ENCODE measurements at regions not wholly inside any gene's neighbourhood (a gene's known extent, or its start where the extent isn't known, plus 50 kb on each side); places are given as distances from the start of the nearest gene placed in this dataset.

DNA sequence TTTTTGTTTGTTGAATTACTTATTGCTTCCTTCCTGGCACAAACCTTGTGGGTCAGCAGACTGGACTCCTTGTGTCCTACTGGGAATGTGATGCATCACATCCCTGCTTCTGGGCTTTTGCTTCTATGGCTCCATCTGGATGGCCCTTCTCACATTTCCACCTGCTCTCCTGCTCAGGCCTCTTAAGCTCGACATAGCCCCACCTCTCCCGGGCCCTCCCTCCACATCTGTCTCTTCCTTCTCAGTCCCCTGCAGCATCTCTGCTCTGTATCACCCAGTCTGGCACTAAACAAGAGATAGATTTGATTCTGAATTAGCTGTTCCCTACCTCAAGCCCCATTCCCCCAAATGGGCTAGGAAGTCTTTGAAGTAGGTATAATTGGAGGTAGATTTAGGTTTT is 356.8 kb downstream of the DHX35 start:
- no peak for DNase-seq

DNA sequence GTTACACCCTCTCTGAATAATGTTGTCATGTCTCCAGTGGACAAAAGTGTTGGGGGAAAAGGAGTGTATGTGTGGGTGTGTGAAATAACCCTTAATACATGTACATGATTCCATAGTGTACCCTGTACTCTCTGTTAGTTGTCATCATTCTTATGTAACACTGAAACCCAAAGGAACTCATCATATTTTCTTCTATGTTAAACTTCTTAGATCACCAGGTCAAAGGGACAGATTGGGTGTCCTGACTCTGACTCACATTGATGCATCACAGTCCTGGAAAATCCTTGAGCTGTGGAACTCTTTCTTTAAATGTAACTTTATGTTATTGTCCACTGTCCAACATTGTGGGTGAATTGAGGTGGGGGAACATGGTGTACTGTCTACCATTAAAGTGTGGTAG is 350.5 kb downstream of the DHX35 start:
- DNase-seq = no peak

DNA sequence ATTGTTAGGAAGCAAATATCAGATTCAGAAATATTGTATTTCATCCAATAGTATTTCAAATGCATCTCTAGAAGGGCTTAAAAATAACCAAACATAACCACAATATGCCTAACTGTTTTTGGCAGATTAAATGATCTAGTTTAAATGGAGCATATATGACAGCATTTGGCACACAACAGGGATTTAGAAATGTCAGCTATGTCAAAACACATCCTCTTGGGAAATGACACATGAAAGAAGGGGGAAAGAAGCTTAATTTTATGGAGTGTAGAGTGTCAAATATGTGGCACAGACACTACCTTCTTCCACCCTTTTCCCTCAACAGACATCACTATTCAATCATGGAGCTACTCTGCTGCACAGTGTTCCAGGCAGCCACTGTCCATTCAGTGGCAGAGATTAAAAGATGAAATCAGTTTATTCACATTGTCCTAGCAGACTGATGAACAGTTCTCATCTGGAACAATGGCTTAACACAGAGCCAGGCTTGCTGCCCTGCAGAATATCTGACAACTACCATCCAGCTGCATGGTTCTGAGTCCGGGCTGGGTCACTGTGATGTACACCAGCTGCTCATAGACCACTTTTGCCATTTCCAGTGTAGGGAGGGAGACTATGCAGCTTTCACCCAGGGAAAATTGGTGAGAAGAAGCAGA is 349.8 kb downstream of the DHX35 start:
- DNase-seq = no peak

DNA sequence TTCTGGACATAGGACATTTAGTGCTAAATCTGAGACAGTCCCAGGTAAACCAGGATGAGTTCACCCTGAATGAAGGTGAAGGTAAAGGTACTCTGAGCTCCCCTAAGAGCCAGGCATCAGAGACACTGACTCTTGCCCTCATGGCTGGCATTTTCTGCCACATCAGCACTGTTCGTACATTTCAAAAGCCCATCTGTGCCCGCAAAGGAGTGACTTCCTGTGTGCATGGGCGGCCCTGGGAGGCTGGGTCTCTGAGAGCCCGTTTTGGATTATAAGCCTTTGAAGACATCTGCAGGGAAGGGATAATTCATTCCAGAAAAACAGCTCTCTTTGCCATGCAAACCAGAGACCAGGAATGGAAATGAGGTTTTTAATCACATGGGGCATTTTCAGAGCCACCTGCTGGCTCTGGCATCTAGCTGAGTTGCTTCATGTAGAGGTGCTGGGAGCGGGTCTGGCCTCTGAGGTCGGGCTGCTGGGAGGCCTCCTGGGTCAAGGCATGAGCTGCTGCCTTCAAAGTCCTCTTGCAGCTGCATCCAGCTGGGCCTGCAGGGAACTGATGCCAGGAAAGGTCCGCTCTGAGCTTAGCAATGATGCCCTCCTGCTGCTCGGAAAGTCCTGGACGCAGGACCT is 348.3 kb downstream of the DHX35 start:
- DNase-seq = no peak

DNA sequence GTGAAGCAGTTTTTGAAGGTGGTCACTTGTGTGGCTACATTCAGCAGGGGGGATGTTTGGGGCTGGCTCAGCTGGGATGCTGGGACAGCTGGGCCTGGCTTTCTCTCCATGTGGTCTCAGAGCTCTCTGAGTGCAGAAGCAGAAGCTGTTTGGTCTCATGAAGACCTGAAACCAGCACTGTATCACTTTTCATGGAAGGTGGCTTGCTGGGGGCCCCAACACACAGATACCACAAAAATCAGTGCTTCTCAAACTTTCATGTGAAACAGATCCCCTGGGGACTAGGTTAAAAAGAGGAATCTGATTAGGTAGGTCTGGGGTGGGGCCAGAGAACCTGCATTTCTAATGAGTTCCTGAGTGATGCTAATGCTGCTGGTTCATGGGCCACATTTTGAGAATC is 347.3 kb downstream of the DHX35 start:
- DNase-seq = no peak

DNA sequence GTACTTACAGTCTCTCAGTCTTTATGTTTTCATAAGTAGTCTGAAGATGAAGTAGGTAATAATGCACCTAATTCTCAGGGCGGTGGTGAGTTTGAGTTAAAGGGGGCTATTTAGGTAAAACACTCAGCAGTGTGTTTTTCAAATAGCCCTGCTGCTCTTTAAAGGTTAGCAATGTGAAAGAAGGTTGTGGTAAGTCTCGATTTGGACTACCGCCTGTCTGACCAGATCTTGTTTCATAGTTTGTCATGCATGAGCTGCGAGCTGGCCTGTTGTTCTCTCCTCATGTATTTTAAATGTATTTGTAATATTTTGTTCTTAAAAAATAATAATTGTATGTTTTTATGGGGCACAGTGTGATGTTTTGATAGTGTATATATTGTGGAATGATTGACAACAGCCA is 340.2 kb downstream of the DHX35 start:
- DNase-seq = no peak

DNA sequence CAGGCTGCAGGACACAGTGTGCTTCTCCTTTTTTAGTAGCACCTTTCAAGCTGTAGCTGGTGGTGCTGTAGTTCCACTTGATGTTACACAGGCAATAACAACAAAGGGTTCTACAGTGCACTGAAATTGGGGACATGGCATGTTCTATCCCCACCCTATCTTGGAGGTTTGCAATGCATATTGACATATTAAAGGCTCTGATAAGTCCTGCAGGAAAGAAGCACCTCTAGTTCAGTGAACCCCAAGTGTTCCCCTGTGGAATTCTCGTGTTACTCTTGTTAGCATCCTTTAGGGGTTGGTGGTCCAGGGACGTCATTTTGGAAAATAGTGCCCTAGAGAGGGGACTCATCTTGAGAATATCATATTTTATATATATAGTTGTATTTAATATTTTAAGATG is 337.6 kb downstream of the DHX35 start:
- DNase-seq = no peak

DNA sequence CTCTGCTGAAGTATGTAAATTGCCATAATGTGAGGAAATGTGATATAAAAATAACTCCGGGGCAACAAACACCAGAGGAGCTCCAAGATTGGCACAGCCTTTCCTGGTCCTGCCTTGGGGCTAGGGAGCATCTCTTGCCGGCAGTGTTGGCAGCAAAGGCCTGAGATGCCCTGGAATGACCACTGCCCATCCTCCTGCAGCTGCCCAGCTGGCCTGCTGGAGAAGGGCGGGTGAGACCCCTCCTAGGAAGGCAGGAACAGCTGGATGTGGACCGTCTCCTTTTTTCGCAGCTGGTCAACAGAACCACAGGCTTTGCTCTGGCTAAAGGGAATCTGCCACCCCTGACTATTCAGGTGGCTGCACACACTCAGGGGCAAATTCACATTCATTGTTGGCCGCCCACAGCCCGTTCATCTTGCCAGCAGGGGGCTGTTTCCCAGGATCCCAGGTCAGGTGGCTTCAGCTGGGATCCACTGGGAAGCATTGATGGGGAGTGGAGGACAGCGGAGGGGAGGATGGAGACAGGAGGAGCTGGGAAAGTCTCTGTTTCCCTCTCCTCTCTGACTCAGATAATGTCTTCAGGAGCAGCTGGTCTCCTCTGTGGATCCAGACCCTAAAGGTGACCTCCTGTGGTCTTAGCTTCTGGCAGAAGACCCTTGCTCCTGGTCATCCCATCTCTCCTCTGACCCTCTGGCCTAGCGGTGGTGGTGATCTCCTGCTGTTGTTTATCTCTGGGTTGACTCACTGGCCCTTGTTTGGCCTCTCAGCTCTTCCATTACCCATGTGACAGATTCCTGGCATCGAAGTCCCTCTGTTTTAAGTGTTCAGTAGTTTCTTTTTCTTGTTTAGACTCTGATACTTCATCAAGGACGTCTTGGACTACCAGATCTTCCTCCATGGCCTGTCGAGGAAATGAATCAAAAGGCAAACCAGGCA is 336.7 kb downstream of the DHX35 start:
- no peak for DNase-seq

DNA sequence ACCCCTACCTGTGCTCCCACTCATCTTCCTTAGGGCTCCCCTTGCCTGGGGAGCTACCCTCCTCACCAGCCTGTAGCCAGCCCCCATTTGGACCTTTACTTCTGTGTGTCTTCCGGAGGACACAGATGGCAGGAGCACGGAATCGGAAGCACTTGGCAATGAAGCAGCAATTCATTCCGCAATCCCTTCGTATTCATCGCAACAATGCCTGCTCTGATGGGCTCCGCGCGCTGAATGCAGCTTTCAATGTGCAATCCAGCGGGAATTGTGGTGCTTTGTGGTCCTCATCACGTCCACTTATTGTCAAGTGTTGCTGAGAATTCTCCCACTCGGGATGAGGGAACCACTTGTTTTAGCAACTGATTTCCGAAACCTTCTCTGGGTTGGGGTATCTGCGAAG is 336.0 kb downstream of the DHX35 start:
- no peak for DNase-seq

DNA sequence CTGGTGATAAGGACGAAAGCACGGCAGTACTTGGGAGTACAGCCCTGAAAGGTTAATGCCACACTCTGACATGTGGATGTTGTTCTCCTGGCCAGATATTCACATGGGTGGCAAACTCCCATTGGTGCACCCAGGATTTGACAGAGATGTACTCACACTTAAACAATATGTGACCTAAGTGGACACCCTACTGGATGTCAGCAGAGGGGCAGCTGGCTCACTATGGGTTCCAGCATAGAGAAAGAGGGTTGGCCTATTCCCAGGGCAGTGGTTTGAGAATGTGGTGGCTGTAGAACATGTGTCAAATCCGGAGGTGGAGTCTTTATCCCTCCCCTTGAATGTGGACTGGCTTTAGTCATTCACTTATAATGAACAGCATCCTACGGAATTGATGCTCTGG is 333.2 kb downstream of the DHX35 start:
- DNase-seq = no peak

DNA sequence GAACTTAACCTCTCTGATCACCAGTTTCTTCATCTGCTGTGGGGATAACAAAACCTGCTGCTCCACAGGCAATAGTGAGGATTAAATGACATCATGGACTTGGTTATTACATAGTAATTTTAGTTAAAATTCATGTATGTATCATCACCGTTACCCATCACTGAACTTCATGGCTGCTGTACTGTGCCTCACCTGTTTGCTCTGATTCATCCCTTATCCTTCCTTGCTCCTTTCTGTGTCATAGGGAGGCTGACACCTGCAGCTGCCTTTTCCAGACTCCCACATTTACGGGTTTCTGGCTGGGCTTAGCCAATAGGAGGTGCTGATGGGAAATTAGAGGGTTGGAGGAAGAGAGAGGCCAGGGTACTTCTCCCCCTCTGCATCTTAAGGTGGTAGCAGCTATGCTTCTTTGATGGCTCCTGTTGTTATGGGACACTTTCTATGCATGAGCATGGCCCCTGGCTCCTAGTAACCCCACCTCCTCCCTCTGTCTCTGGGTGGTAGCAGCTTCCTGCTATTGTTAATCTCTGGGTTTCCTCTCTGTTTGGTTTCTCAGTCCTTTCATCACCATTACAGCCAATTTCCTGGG is 332.1 kb downstream of the DHX35 start:
- no peak for DNase-seq

DNA sequence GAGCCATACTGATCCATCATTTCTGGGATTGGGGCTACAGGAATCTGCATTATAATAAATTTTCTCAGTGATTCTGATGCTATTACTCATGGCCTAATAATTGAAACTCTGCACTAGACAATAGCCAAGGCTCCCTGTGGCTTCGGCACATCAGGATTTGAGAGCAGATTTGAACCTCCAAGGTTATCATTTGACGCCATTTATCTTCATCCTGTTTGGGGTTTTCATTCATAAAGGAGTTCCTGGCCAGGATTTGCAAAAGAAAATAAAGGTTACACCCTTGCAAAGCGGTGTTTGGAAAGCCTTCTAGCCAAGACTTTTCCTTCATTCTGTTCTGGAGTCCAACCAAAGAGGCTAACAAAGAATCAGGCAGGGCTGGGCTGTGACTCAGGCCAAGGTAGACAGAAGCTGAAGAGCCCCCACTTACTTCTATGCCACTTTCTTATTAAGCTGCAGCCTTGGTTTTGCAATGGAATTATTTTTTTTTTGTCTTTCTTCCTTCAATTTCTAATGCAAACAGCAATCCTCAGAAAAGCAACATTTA is 330.1 kb downstream of the DHX35 start:
- DNase-seq = no peak

DNA sequence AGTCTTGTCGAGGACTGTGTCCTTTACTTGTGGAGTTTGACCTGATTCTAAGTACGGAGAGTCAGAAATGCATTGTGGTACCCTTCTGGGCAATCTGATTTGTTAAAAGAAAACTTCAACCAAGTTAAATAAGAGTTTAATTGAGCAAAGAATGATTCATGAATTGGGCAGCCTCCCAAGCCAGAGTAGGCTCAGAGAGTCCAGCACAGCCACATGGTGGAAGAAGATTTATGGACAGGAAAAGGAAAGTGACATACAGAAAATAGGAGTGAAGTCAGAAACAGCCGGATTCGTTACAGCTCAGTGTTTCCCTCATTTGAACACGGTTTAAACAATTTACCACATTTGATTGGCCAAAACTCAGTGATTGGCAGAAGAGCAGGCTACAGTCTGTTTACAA is 329.2 kb downstream of the DHX35 start:
- no peak for DNase-seq

DNA sequence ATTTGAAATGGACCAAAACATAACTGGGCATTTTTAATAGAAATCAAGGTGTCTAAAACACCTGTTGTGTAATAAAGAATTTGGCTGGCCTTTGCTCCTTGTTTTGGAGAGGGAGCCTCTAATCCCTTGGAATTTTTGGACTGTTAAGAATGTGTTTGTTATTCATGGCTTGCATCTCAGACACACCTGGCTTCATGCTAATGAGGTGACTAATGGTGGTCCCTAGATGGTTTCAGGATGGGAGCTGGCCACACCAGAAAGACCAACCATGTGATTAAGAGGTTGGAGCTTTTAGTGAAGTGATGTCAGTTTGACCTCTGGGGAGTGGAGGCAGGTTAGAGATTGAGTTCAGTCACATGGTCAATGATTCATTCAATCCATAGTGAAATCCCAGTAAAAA is 328.4 kb downstream of the DHX35 start:
- DNase-seq = no peak

DNA sequence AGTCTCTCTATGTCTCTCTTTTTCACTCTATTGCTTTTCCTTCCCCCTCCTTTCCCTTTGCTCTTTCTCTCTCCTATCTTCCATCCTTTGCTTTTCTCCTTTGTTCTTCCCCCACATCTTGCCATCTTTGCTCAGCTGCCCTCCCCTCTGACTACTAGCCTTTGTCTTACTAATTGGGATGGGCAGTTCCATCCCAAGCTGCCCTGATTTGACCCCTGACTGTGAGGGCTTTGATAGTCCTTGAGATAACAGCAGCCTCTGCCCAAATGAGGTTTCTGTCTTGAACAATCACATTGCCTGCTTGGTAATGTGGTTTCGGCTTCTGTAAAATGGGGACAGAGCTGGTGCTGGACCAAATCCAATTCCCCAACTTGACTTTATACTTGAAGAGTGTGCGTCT is 327.7 kb downstream of the DHX35 start:
- no peak for DNase-seq

DNA sequence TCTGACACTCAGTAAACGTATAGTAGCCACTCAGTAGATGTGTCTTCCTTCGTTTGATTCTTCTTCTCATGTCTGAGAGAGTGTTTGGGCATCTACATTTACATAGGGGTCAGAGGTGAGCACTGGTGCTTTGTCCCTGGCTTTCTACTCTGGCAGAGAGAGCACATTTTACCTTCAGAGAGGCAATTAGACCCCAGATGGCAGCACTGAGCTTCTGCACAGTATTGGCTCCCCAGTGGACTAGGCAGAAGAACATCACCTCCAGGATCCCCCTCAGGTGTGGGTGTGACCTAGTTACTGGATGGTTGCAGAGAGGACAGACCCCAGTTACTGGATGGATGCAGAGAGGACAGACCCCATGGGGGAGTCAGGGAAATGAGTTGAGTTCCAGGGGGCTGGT is 327.2 kb downstream of the DHX35 start:
- no peak for DNase-seq

DNA sequence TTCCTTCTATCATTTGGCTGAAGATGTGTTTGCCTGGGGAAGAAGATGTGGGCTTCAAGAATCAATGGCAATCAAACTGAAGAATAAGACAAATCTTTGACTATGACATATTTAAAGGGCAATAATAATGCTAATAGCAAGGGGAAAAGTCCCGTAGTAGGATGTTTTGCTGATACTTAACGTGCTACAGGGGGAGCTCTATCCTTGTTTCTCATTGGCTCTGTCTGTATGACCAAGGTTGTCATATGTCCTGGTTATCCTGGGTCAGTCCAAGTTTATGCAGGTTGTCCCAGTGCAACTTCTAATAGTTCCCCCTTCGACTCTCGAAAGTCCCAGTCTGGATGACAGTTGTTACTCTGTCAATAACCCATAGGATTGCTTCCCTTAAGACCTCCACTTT is 321.3 kb downstream of the DHX35 start:
- DNase-seq = no peak

DNA sequence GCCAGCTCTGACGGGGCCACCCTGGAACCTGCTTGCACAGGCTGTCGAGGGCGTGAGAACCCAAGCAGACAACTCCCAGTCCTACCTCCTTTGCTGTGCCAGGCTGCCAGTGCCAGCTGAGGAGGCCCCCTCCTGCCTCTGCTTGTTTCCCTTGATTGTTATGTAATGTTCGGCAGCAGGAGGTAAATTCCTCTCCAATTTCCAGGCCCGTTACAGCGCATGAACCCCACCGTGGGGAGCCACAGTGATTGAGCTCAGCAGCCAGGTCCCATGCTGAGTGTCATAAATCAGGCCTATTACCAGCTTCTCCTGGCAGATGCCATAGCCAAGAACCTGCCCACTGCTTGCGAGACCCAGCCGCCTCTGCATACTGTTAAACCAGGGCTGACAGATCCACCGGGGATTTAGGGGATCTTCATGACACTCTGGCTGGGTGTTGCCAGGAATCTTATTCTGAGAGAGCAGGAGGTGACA is 320.5 kb downstream of the DHX35 start:
- no peak for DNase-seq

DNA sequence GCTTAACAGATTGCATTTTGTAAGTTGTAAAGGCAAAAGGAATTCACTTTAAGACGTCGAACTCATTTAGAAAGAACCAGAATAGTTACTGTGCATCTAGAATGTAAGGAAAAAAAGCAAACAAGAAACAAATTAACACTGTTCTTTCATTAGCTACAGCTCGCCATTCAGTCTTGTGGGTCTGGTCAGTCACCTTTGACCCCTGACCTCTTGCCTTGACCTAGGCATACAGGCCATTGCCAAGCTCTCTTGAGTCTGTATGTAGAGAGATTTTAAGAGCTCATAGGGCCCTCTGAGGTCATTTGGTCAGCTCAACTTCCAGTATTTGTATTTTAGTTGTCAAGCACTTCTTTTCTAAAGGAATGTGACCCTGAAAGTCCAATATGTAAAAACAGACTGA is 318.7 kb downstream of the DHX35 start:
- DNase-seq = no peak

DNA sequence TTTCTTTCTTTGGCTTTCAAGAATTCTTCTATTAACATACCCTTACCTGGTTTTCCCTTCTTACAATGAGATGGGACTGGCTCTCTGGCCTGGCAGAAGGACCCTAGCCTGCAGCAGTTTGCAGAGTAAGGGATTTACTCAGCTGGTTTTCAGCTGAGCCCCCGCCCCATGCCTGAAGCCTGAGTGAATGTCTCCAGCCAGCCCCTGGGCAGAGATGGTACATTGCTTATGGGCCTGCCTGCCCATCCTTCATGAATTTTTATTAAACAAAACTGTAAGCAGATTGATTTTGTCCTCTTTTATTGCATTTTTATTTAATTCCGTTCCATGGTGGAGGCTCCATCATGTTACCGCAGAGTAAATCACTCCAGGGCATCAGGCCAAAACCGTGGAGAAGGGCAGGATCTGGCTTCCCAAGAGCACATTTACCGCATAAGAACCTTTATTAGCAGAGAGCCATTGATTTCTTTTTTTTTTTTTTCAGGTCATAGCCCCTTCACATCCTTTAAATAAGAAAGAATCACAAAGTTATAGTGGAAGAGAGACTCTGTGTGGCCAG is 316.2 kb downstream of the DHX35 start:
- DNase-seq = no peak

DNA sequence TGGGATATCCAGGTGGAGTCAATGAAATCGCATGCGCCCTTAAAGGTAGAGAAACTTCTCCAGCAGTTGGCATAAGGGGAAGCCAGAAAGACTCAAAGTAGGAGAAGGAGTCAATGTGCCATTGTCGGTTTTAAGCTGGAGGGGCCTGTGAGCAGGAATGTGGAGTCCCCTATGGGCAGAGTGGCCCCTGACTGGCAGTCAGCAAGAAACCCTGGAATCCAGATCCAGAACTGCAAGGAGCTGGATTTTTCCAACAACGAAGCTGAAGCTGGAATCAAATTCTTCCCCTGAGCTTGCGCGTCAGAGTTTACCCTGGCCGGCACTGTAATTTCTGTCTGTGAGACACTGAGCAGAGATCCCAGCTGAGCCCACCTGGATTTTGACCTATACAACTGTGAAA is 315.0 kb downstream of the DHX35 start:
- no peak for DNase-seq

DNA sequence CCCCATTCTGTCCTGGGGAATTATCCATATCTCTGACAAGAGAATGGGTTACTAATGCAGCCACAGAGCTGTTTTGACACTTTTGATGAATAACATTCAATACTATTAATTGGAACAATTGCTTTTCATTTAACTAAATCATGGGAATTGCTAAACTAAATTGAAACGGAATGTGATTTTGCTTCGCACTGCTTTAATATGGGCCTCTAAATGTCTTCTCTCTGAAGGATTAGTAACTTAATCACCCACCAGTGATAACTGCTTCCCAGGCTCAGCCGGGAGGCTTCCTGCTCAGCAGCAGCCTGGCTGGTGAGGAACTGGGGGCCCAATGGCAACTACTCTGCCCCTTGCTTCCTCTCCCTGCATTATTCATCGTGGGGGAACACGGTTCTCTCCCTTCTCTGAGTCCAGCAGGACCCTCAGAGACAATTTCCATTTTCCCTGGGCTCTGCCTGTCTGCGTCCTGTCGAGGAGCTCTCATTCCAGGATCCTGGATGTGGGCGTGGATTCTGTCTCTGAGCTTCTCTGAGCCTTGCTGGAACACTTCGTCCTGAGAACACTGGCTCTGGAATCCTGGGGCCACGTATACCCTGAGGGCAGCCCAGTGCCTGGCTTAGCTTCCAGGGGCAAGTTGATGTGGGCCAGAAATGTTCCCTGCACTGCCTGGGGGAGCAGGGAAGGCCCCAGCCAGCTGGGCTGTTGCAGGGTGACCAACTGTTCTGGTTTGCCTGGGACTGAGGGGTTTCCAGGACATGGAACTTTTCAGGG is 308.9 kb downstream of the DHX35 start:
- no peak for DNase-seq
